ENCODE measurements at regions not wholly inside any gene's neighbourhood (a gene's known extent, or its start where the extent isn't known, plus 50 kb on each side); places are given as distances from the start of the nearest gene placed in this dataset.
"Not testable (repeated sequence)": the region's sequence is repeated elsewhere in the genome, so short reads cannot be mapped to it uniquely, and the experiment has no call there.

DNA sequence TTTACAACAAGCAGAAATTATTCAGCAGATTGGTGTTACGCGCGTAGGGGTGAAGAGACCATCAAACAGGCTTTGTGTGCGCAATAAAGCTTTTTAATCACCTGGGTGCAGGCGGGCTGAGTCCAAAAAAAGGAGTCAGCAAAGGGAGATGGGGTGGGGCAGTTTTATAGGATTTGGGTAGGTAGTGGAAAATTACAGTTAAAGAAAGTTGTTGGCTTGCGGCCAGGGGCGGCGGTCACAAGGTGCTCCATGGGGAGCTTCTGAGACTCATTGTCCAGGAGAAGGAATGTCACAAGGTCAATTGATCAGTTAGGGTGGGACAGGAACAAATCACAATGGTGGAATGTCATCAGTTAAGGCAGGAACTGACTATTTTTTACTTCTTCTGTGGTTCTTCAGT, 129.3 kb downstream of the SLC7A11 start:
- TF ChIP-seq, protein P1, sequence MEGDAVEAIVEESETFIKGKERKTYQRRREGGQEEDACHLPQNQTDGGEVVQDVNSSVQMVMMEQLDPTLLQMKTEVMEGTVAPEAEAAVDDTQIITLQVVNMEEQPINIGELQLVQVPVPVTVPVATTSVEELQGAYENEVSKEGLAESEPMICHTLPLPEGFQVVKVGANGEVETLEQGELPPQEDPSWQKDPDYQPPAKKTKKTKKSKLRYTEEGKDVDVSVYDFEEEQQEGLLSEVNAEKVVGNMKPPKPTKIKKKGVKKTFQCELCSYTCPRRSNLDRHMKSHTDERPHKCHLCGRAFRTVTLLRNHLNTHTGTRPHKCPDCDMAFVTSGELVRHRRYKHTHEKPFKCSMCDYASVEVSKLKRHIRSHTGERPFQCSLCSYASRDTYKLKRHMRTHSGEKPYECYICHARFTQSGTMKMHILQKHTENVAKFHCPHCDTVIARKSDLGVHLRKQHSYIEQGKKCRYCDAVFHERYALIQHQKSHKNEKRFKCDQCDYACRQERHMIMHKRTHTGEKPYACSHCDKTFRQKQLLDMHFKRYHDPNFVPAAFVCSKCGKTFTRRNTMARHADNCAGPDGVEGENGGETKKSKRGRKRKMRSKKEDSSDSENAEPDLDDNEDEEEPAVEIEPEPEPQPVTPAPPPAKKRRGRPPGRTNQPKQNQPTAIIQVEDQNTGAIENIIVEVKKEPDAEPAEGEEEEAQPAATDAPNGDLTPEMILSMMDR (IDR thresholded peaks at IDR 0.05; ENCODE audit: insufficient read depth, low read length), result not testable (repeated sequence)
- TF ChIP-seq, protein P2, sequence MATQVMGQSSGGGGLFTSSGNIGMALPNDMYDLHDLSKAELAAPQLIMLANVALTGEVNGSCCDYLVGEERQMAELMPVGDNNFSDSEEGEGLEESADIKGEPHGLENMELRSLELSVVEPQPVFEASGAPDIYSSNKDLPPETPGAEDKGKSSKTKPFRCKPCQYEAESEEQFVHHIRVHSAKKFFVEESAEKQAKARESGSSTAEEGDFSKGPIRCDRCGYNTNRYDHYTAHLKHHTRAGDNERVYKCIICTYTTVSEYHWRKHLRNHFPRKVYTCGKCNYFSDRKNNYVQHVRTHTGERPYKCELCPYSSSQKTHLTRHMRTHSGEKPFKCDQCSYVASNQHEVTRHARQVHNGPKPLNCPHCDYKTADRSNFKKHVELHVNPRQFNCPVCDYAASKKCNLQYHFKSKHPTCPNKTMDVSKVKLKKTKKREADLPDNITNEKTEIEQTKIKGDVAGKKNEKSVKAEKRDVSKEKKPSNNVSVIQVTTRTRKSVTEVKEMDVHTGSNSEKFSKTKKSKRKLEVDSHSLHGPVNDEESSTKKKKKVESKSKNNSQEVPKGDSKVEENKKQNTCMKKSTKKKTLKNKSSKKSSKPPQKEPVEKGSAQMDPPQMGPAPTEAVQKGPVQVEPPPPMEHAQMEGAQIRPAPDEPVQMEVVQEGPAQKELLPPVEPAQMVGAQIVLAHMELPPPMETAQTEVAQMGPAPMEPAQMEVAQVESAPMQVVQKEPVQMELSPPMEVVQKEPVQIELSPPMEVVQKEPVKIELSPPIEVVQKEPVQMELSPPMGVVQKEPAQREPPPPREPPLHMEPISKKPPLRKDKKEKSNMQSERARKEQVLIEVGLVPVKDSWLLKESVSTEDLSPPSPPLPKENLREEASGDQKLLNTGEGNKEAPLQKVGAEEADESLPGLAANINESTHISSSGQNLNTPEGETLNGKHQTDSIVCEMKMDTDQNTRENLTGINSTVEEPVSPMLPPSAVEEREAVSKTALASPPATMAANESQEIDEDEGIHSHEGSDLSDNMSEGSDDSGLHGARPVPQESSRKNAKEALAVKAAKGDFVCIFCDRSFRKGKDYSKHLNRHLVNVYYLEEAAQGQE (IDR thresholded peaks at IDR 0.05; ENCODE audit: insufficient replicate concordance, low read depth), result not testable (repeated sequence)
- not testable (repeated sequence) for TF ChIP-seq POLR2AphosphoS5 (IDR thresholded peaks at IDR 0.05; ENCODE audit: low read depth); GABPA (IDR thresholded peaks at IDR 0.05; ENCODE audit: low read depth); SPI1 (IDR thresholded peaks at IDR 0.05; ENCODE audit: borderline replicate concordance, low read depth)
